Mesenchymal stem cell (in vitro differentiated cells and primary cell): ENCODE measurements at regions not wholly inside any gene's neighbourhood (a gene's known extent, or its start where the extent isn't known, plus 50 kb on each side); places are given as distances from the start of the nearest gene placed in this dataset.

Experiments
- DNase-seq: peaks from one replicate; pipeline ENCODE4 v3.0.0-alpha.2; 2013
- H2AFZ ChIP-seq: one replicate; pipeline ENCODE4 v1.6.1; 2013; ENCODE audit warnings: low read depth, mild to moderate bottlenecking, control low read depth, inconsistent platforms, low read length, moderate library complexity
- H2AK5ac ChIP-seq: 2 replicates; pipeline ENCODE4 v1.6.1; 2013; ENCODE audit warnings: low read length, moderate library complexity, mild to moderate bottlenecking, inconsistent platforms; ENCODE audit not compliant: severe bottlenecking
- H2BK120ac ChIP-seq: one replicate; pipeline ENCODE4 v1.6.1; 2013; ENCODE audit warnings: low read depth, mild to moderate bottlenecking, inconsistent platforms, low read length, moderate library complexity
- H2BK12ac ChIP-seq, 2 experiments: one replicate each; pipeline ENCODE4 v1.6.1; 2013; ENCODE audit warnings: inconsistent platforms in 2 of 2, low read length in 2 of 2, mild to moderate bottlenecking in 2 of 2, moderate library complexity in 2 of 2, control low read depth in 1 of 2
- H2BK15ac ChIP-seq: one replicate; pipeline ENCODE4 v1.6.1; 2013; ENCODE audit warnings: mild to moderate bottlenecking, low read depth, inconsistent platforms; ENCODE audit not compliant: poor library complexity, severe bottlenecking
- H2BK5ac ChIP-seq: 2 replicates; pipeline ENCODE4 v1.6.1; 2013; ENCODE audit warnings: low read depth, mild to moderate bottlenecking, low read length, control low read depth, inconsistent platforms; ENCODE audit not compliant: poor library complexity, severe bottlenecking
- H3K14ac ChIP-seq, 2 experiments: one replicate each; pipeline ENCODE4 v1.6.1; 2013; ENCODE audit warnings: inconsistent platforms in 2 of 2, low read length in 2 of 2, control low read depth in 1 of 2, mild to moderate bottlenecking in 1 of 2, moderate library complexity in 1 of 2
- H3K18ac ChIP-seq, 2 experiments: one replicate each; pipeline ENCODE4 v1.6.1; 2013; ENCODE audit warnings: inconsistent platforms in 2 of 2, low read length in 2 of 2, control low read depth in 1 of 2, low read depth in 1 of 2, mild to moderate bottlenecking in 1 of 2
- H3K23ac ChIP-seq, 2 experiments: one replicate each; pipeline ENCODE4 v1.6.1; 2013; ENCODE audit warnings: inconsistent platforms in 2 of 2, low read length in 2 of 2, mild to moderate bottlenecking in 2 of 2, moderate library complexity in 2 of 2, control low read depth in 1 of 2
- H3K27ac ChIP-seq: 2 replicates; pipeline ENCODE4 v1.5.1; 2013; ENCODE audit warnings: mild to moderate bottlenecking, moderate library complexity, low read length, control low read depth, inconsistent platforms; ENCODE audit not compliant: poor library complexity, severe bottlenecking
- H3K27me3 ChIP-seq, 2 experiments: 2 replicates each; pipeline versions ENCODE4 v1.6.1 to v1.7.0; 2013; ENCODE audit warnings: low read length in 2 of 2, mild to moderate bottlenecking in 2 of 2, moderate library complexity in 2 of 2, control low read depth in 1 of 2, inconsistent platforms in 1 of 2; ENCODE audit not compliant: control insufficient read depth in 1 of 2, insufficient read depth in 1 of 2
- H3K36me3 ChIP-seq, 2 experiments: 2 replicates each; pipeline versions ENCODE4 v1.6.1 to v1.7.0; 2013; ENCODE audit warnings: low read length in 2 of 2, control low read depth in 1 of 2, inconsistent platforms in 1 of 2, low read depth in 1 of 2, mild to moderate bottlenecking in 1 of 2; ENCODE audit not compliant: insufficient read depth in 2 of 2, control insufficient read depth in 1 of 2
- H3K4ac ChIP-seq, 2 experiments: one replicate each; pipeline ENCODE4 v1.6.1; 2013; ENCODE audit warnings: inconsistent platforms in 2 of 2, low read length in 2 of 2, mild to moderate bottlenecking in 2 of 2, moderate library complexity in 2 of 2, control low read depth in 1 of 2, low read depth in 1 of 2
- H3K4me1 ChIP-seq: 2 replicates; pipeline ENCODE4 v1.6.1; 2013; ENCODE audit warnings: low read depth, low read length, control low read depth; ENCODE audit not compliant: control insufficient read depth, insufficient read depth
- H3K4me2 ChIP-seq: 2 replicates; pipeline ENCODE4 v1.6.1; 2013; ENCODE audit warnings: low read length, mild to moderate bottlenecking, inconsistent platforms; ENCODE audit not compliant: poor library complexity, severe bottlenecking
- H3K4me3 ChIP-seq, 2 experiments: 2 replicates each; pipeline versions ENCODE4 v1.5.1 to v1.7.0; 2013; ENCODE audit warnings: low read length in 2 of 2, mild to moderate bottlenecking in 2 of 2, control low read depth in 1 of 2, low read depth in 1 of 2; ENCODE audit not compliant: insufficient read depth in 1 of 2
- H3K79me1 ChIP-seq: replicated peaks from 2 replicates; pipeline ENCODE4 v1.6.1; 2013; ENCODE audit warnings: mild to moderate bottlenecking, control low read depth, low read length, inconsistent platforms; ENCODE audit not compliant: poor library complexity, severe bottlenecking
- H3K9ac ChIP-seq: 2 replicates; pipeline ENCODE4 v1.7.0; 2013; ENCODE audit warnings: mild to moderate bottlenecking, low read length, moderate library complexity
- H3K9me3 ChIP-seq: 2 replicates; pipeline ENCODE4 v1.7.0; 2013; ENCODE audit warnings: mild to moderate bottlenecking, low read length; ENCODE audit not compliant: control insufficient read depth
- H4K8ac ChIP-seq: one replicate; pipeline ENCODE4 v1.6.1; 2013; ENCODE audit warnings: inconsistent platforms, mild to moderate bottlenecking, low read length, moderate library complexity
- H4K91ac ChIP-seq: one replicate; pipeline ENCODE4 v1.6.1; 2013; ENCODE audit warnings: mild to moderate bottlenecking, low read length, inconsistent platforms
- WGBS: methylation state at CpG from one replicate; pipeline ENCODE4 v1.1.7; 2013; ENCODE audit warnings: mixed read lengths; 5-methylcytosine and 5-hydroxymethylcytosine counted together

GRCh38 chr7:109284943-109285342, 715.3 kb downstream of the DNAJB9 start:
- Histone ChIP-seq H3K4me1 (no peaks in the 10 kb centered on the region), H3K9ac (no peak overlapping the region), H2BK120ac (no peak overlapping the region), H3K79me1 (no peaks in the 10 kb centered on the region), H3K14ac (no peak overlapping the region), H3K23ac (no peak overlapping the region), H3K36me3 (no peaks in the 10 kb centered on the region), H3K9me3 (peaks cover 13% of the 10 kb centered on the region), H3K27ac (no peak overlapping the region), H3K4me3 (no peak overlapping the region), H4K8ac (no peak overlapping the region), H4K91ac (no peak overlapping the region), H2BK5ac (no peak overlapping the region), H3K18ac (no peak overlapping the region), H2BK12ac (no peak overlapping the region), H2AFZ (no peak overlapping the region), H3K4me2 (no peak overlapping the region), H3K27me3 (no peaks in the 10 kb centered on the region), H2AK5ac (no peak overlapping the region), H3K4ac (no peak overlapping the region), H2BK15ac (no peak overlapping the region)
- WGBS: no CpG with 5 or more reads among the region's 1 CpG
- DNase-seq: no peak

- Histone ChIP-seq H3K9ac (no peak overlapping the region), H3K4me2 (no peak overlapping the region), H2BK120ac (no peak overlapping the region), H3K79me1 (no peaks in the 10 kb centered on the region), H3K4me3 (no peak overlapping the region), H2BK5ac (no peak overlapping the region), H3K9me3 (no peaks in the 10 kb centered on the region), H2BK15ac (no peak overlapping the region), H2AFZ (no peak overlapping the region), H4K91ac (no peak overlapping the region), H2AK5ac (no peak overlapping the region), H3K14ac (no peak overlapping the region), H3K27me3 (no peaks in the 10 kb centered on the region), H3K4me1 (no peaks in the 10 kb centered on the region), H3K4ac (no peak overlapping the region), H2BK12ac (no peak overlapping the region), H3K36me3 (no peaks in the 10 kb centered on the region), H3K23ac (no peak overlapping the region), H3K27ac (no peak overlapping the region), H4K8ac (no peak overlapping the region), H3K18ac (no peak overlapping the region)
- WGBS: 33% methylated on average over 1 of the region's 2 CpGs
- no peak for DNase-seq
Measured at GRCh38 chr7:109295158-109295557, 725.5 kb downstream of the DNAJB9 start.

- Histone ChIP-seq H2BK12ac (no peak overlapping the region), H3K23ac (no peak overlapping the region), H3K4me1 (no peaks in the 10 kb centered on the region), H3K27me3 (no peaks in the 10 kb centered on the region), H3K14ac (no peak overlapping the region), H3K9me3 (peaks cover 39% of the 10 kb centered on the region), H3K79me1 (no peaks in the 10 kb centered on the region), H2BK120ac (no peak overlapping the region), H3K4ac (no peak overlapping the region), H3K36me3 (no peaks in the 10 kb centered on the region), H4K91ac (no peak overlapping the region), H2BK15ac (no peak overlapping the region), H2BK5ac (no peak overlapping the region), H3K9ac (no peak overlapping the region), H3K4me3 (no peak overlapping the region), H3K18ac (no peak overlapping the region), H2AFZ (no peak overlapping the region), H2AK5ac (no peak overlapping the region), H3K4me2 (no peak overlapping the region), H4K8ac (no peak overlapping the region), H3K27ac (no peak overlapping the region)
- DNase-seq: no peak
- WGBS: no CpG with 5 or more reads among the region's 1 CpG
Measured at GRCh38 chr7:109308816-109309215, 739.1 kb downstream of the DNAJB9 start.

- Histone ChIP-seq H3K27ac (no peak overlapping the region), H3K36me3 (no peaks in the 10 kb centered on the region), H4K8ac (no peak overlapping the region), H3K9ac (no peak overlapping the region), H3K4me2 (no peak overlapping the region), H3K4me1 (no peaks in the 10 kb centered on the region), H2BK12ac (no peak overlapping the region), H4K91ac (peak overlapping the region; percentile 3), H3K79me1 (no peaks in the 10 kb centered on the region), H3K14ac (no peak overlapping the region), H3K4ac (no peak overlapping the region), H2AFZ (no peak overlapping the region), H2BK5ac (no peak overlapping the region), H3K4me3 (no peak overlapping the region), H2BK120ac (no peak overlapping the region), H3K9me3 (peaks cover 39% of the 10 kb centered on the region), H2AK5ac (no peak overlapping the region), H3K27me3 (no peaks in the 10 kb centered on the region), H3K18ac (no peak overlapping the region), H3K23ac (no peak overlapping the region), H2BK15ac (no peak overlapping the region)
- 93% methylated on average over 3 of the region's 3 CpGs for WGBS
- no peak for DNase-seq
Measured at GRCh38 chr7:109309790-109310189, 740.1 kb downstream of the DNAJB9 start.
